ENCODE measurements at regions not wholly inside any gene's neighbourhood (a gene's known extent, or its start where the extent isn't known, plus 50 kb on each side); places are given as distances from the start of the nearest gene placed in this dataset.

DNA sequence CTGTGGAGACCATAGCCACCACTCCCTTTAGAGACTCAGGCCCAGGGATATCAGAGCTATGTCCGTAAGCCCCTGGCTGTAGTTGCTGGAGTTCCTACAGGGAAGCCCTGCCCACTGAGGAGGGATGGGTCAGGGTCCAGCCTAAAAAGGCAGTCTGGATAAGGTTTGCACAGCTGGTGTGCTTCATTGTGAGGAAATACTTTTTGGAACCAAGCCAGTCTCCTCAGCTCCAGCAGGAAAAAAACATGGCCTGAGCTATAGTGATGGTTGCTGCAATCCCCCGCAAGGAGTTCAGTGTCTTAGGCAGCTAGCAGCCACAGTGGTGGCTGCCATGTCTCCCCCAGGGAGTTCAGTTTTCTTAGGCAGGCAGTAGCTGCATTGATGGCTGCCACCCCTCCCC lies 52.6 kb upstream of the CYP2C8 start:
- H3K27me3 Mint-ChIP-seq = no peaks in the 10 kb centered on the region
- Histone ChIP-seq H3K4me1 (ENCODE audit: insufficient read depth, low read length) (no peaks in the 10 kb centered on the region), H3K27ac (ENCODE audit: low read depth, low read length) (no peak overlapping the region), H3K9me3 (ENCODE audit: control insufficient read depth in 1 of 2, low read length in 2 of 2) (no peaks in the 10 kb centered on the region), H3K36me3 (ENCODE audit: insufficient read depth, low read length) (no peaks in the 10 kb centered on the region), H3K27me3 (ENCODE audit: insufficient read depth, low read length) (no peaks in the 10 kb centered on the region), H3K4me3 (ENCODE audit: low read length in 2 of 2) (no peak overlapping the region)
- ChIA-PET CTCF (ENCODE audit: partially characterized antibody) (no interaction called here), POLR2A (ENCODE audit: partially characterized antibody) (no interaction called here)
- H3K27ac Mint-ChIP-seq = no peak overlapping the region
- H3K4me1 Mint-ChIP-seq = no peaks in the 10 kb centered on the region
- H3K9me3 Mint-ChIP-seq = peaks cover 6 to 28% (median 15%) of the 10 kb centered on the region in 8 donors
- DNase-seq = no peak
- intact Hi-C loops (cut with micrococcal nuclease) = no loop called here
- no peak overlapping the region for H3K4me3 Mint-ChIP-seq
- no peaks in the 10 kb centered on the region for H3K36me3 Mint-ChIP-seq

Measured in CD4-positive, alpha-beta memory T cell (primary cell).